DND-41 (cell line): ENCODE measurements at regions not wholly inside any gene's neighbourhood (a gene's known extent, or its start where the extent isn't known, plus 50 kb on each side); places are given as distances from the start of the nearest gene placed in this dataset.

Experiments used
- ATAC-seq: fragments of 200-7000 bp; cut with Tn5 transposase; 3 replicates; pipeline ENCODE4 v1.9.1; 2021; ENCODE audit warnings: low read depth; ENCODE audit not compliant: insufficient read depth
- DNase-seq: peaks from one replicate; pipeline ENCODE4 v3.0.0-alpha.2; 2020
- H2AFZ ChIP-seq: 2 replicates; pipeline ENCODE4 v1.6.0; 2012; ENCODE audit warnings: low read depth, low read length
- H3K27ac ChIP-seq: 2 replicates; pipeline ENCODE4 v1.5.1; 2012; ENCODE audit warnings: low read length, inconsistent platforms
- H3K27me3 ChIP-seq: fragments of 200-600 bp; sonication (generic); 2 replicates; pipeline ENCODE4 v1.6.0; 2012; ENCODE audit warnings: low read length, mild to moderate bottlenecking, inconsistent platforms; ENCODE audit not compliant: insufficient read depth, poor library complexity
- H3K36me3 ChIP-seq: 2 replicates; pipeline ENCODE4 v1.5.1; 2012; ENCODE audit warnings: low read length, inconsistent platforms; ENCODE audit not compliant: insufficient read depth
- H3K4me1 ChIP-seq: 2 replicates; pipeline ENCODE4 v1.5.1; 2012; ENCODE audit warnings: mild to moderate bottlenecking, low read length; ENCODE audit not compliant: insufficient read depth
- H3K4me2 ChIP-seq: 2 replicates; pipeline ENCODE4 v1.6.0; 2012; ENCODE audit warnings: mild to moderate bottlenecking, moderate library complexity, low read length, inconsistent platforms; ENCODE audit not compliant: insufficient read depth
- H3K4me3 ChIP-seq, 2 experiments: fragments of 200-600 bp in 1 of 2; shearing (Covaris generic) in 1 of 2; 2 replicates each; pipeline ENCODE4 v1.5.1; 2012 to 2016; ENCODE audit warnings: inconsistent platforms in 2 of 2, low read length in 2 of 2, mild to moderate bottlenecking in 2 of 2, low read depth in 1 of 2, moderate library complexity in 1 of 2
- H3K79me2 ChIP-seq: 2 replicates; pipeline ENCODE4 v1.6.0; 2012; ENCODE audit warnings: low read length, inconsistent platforms; ENCODE audit not compliant: insufficient read depth
- H3K9ac ChIP-seq: 2 replicates; pipeline ENCODE4 v1.6.0; 2012; ENCODE audit warnings: low read depth, mild to moderate bottlenecking, inconsistent platforms, low read length, moderate library complexity
- H3K9me3 ChIP-seq: 2 replicates; pipeline ENCODE4 v1.5.1; 2012; ENCODE audit warnings: low read length, moderate library complexity, mild to moderate bottlenecking, inconsistent platforms; ENCODE audit not compliant: insufficient read depth, severe bottlenecking
- H4K20me1 ChIP-seq: 2 replicates; pipeline ENCODE4 v1.6.0; 2012; ENCODE audit warnings: low read length; ENCODE audit not compliant: insufficient read depth
- CTCF ChIP-seq: IDR thresholded peaks from 2 replicates; pipeline ENCODE4 v1.5.1; 2012; ENCODE audit warnings: borderline replicate concordance, low read length, moderate library complexity, mild to moderate bottlenecking; ENCODE audit not compliant: poor library complexity, severe bottlenecking; ENCODE audit errors: extremely low read depth
- EZH2 ChIP-seq: IDR thresholded peaks from 3 replicates; pipeline ENCODE4 v1.6.1; 2012; ENCODE audit warnings: borderline replicate concordance, low read depth, mild to moderate bottlenecking, moderate library complexity, low read length, inconsistent platforms; ENCODE audit not compliant: severe bottlenecking

- no peaks in the 10 kb centered on the region for H4K20me1 ChIP-seq
Measured at GRCh38 chr17:52228823-52229222, 70.3 kb upstream of the CA10 start.

GRCh38 chr17:52227926-52228325 is 69.4 kb upstream of the CA10 start:
- Histone ChIP-seq H3K79me2 (no peaks in the 10 kb centered on the region), H3K27me3 (peaks cover 3% of the 10 kb centered on the region), H3K27ac (no peak overlapping the region), H3K4me2 (no peak overlapping the region), H3K9me3 (no peaks in the 10 kb centered on the region), H4K20me1 (no peaks in the 10 kb centered on the region), H3K36me3 (no peaks in the 10 kb centered on the region), H3K4me1 (no peaks in the 10 kb centered on the region), H2AFZ (no peak overlapping the region), H3K4me3 (no peak overlapping the region), H3K9ac (no peak overlapping the region)
- no peak for ATAC-seq
- TF ChIP-seq EZH2 = no peak
- TF ChIP-seq CTCF = no peak
- no peak for DNase-seq

More at GRCh38 chr17:52228823-52229222, 70.3 kb upstream of the CA10 start:
- no peak for DNase-seq
- H3K4me1 ChIP-seq = no peaks in the 10 kb centered on the region
- no peak overlapping the region for H3K9ac ChIP-seq
- H3K27ac ChIP-seq = no peak overlapping the region
- peaks cover 3% of the 10 kb centered on the region for H3K27me3 ChIP-seq
- H3K9me3 ChIP-seq = no peaks in the 10 kb centered on the region
- TF ChIP-seq CTCF = no peak
- TF ChIP-seq EZH2 = no peak
- no peak overlapping the region for H3K4me3 ChIP-seq
- no peak for ATAC-seq
- no peak overlapping the region for H2AFZ ChIP-seq
- H3K36me3 ChIP-seq = no peaks in the 10 kb centered on the region
- no peaks in the 10 kb centered on the region for H3K79me2 ChIP-seq
- no peak overlapping the region for H3K4me2 ChIP-seq

DNA sequence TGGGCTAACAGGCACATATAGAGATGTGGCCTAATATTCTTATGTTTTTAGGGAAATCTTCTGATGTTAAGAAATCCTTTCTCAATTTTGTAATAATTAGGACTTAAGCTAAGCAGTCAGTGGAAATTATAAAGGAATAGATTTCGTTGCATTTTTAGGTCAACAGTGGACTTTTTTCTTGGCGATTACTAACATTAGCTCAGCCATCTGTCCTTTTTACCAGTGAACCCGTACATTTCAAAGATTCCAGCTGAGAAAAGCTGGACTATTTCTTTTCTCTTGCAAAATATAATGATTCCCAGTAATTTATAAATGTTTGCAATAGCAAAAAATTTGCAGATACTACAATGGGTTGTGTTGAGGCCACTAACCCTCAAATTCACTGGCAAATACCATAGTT is 54.9 kb upstream of the CA10 start:
- Histone ChIP-seq H3K79me2 (no peaks in the 10 kb centered on the region), H3K4me1 (no peaks in the 10 kb centered on the region), H3K9me3 (no peaks in the 10 kb centered on the region), H3K4me2 (no peak overlapping the region), H3K9ac (no peak overlapping the region), H3K36me3 (no peaks in the 10 kb centered on the region), H4K20me1 (no peaks in the 10 kb centered on the region), H3K27ac (no peak overlapping the region), H3K27me3 (no peaks in the 10 kb centered on the region), H2AFZ (no peak overlapping the region), H3K4me3 (no peak overlapping the region)
- TF ChIP-seq EZH2 = no peak
- TF ChIP-seq CTCF = no peak
- ATAC-seq (no peak), DNase-seq (no peak)

- Histone ChIP-seq H3K79me2 (no peaks in the 10 kb centered on the region), H3K27ac (no peak overlapping the region), H3K4me3 (no peak overlapping the region), H2AFZ (no peak overlapping the region), H3K36me3 (no peaks in the 10 kb centered on the region), H3K27me3 (no peaks in the 10 kb centered on the region), H3K4me2 (no peak overlapping the region), H4K20me1 (no peaks in the 10 kb centered on the region), H3K9ac (no peak overlapping the region), H3K9me3 (no peaks in the 10 kb centered on the region), H3K4me1 (no peaks in the 10 kb centered on the region)
- no peak for DNase-seq
- TF ChIP-seq EZH2 (no peak), CTCF (no peak)
- ATAC-seq = no peak
Measured at GRCh38 chr17:52212851-52213250, 54.3 kb upstream of the CA10 start.
